ENCODE measurements at regions not wholly inside any gene's neighbourhood (a gene's known extent, or its start where the extent isn't known, plus 50 kb on each side); places are given as distances from the start of the nearest gene placed in this dataset.

DNA sequence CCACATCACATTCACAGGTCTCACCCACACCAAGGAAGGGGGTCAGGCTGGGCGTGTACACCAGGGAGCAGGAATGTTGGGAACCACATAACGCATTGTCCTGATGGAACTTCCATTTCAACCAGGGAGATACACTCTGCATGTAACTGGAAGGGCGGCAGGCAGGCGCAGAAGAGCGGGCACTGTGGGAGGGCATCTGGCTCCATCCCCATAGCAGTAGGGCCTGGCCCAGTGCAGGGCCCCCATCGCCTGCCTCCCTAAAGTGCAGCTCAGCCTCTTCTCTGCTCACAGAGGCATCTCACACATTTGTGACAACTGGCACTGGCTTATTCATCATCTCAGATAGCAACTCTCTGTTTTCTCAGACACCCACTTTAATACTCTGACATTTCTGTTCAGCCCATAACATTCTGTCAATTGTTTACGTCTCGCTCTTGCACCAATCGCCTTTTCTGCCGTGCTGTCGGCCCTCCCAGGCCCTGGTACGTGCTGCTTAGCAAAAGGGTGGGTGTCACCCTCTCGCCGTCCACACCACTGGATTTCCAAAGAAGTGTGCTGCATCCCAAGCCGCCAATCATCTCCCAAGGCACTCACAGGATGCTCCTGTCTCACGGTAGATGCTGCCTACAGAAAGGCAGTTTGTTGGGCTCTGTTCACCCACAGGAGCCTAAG, 353.3 kb upstream of the ZNF507 start:
- H3K9me3 ChIP-seq (ENCODE audit: control insufficient read depth, low read depth, low read length): peaks cover 6% of the 10 kb centered on the region
- no peak overlapping the region for H2AFZ ChIP-seq (ENCODE audit: control insufficient read depth, low read length)
- no peaks in the 10 kb centered on the region for H4K20me1 ChIP-seq (ENCODE audit: control insufficient read depth, extremely low read depth, insufficient read depth, low read length)
- no peaks in the 10 kb centered on the region for H3K4me1 ChIP-seq (ENCODE audit: control insufficient read depth, extremely low read depth, insufficient read depth, low read length)
- H3K4me2 ChIP-seq (ENCODE audit: control insufficient read depth, extremely low read depth, insufficient read depth, low read depth, low read length): no peak overlapping the region
- DNase-seq (ENCODE audit: low read depth, low spot score) (no peak), FAIRE-seq (no peak)
- no peak overlapping the region for H3K27ac ChIP-seq (ENCODE audit: control insufficient read depth, insufficient read depth, low read length)
- H3K9me1 ChIP-seq (ENCODE audit: control insufficient read depth, extremely low read depth, insufficient read depth, low read length): no peaks in the 10 kb centered on the region
- TF ChIP-seq EZH2 (IDR thresholded peaks at IDR 0.05; ENCODE audit: low read length): no peak
- TF ChIP-seq, protein P1, sequence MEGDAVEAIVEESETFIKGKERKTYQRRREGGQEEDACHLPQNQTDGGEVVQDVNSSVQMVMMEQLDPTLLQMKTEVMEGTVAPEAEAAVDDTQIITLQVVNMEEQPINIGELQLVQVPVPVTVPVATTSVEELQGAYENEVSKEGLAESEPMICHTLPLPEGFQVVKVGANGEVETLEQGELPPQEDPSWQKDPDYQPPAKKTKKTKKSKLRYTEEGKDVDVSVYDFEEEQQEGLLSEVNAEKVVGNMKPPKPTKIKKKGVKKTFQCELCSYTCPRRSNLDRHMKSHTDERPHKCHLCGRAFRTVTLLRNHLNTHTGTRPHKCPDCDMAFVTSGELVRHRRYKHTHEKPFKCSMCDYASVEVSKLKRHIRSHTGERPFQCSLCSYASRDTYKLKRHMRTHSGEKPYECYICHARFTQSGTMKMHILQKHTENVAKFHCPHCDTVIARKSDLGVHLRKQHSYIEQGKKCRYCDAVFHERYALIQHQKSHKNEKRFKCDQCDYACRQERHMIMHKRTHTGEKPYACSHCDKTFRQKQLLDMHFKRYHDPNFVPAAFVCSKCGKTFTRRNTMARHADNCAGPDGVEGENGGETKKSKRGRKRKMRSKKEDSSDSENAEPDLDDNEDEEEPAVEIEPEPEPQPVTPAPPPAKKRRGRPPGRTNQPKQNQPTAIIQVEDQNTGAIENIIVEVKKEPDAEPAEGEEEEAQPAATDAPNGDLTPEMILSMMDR (optimal IDR thresholded peaks at IDR 0.05 in 1 of 3, IDR thresholded peaks at IDR 0.05 in 1 of 3, conservative IDR thresholded peaks at IDR 0.05 in 1 of 3; ENCODE audit: extremely low read depth in 1 of 3, insufficient read depth in 2 of 3, low read length in 3 of 3): no peak
- dilution Hi-C loops (cut with MboI; ENCODE audit: extremely low pct_ligation_motif_present, low sequenced_read_pairs): no loop called here
- H3K9ac ChIP-seq (ENCODE audit: control insufficient read depth, extremely low read depth, insufficient read depth, low read length): no peak overlapping the region
- H3K79me2 ChIP-seq (ENCODE audit: control insufficient read depth, insufficient read depth, low read length): no peaks in the 10 kb centered on the region
- H3K36me3 ChIP-seq (ENCODE audit: control insufficient read depth in 2 of 2, extremely low read depth in 1 of 2, insufficient read depth in 2 of 2, low read length in 2 of 2): no peaks in the 10 kb centered on the region
- no peak overlapping the region for H3K4me3 ChIP-seq (ENCODE audit: control insufficient read depth in 2 of 3, extremely low read depth in 1 of 3, insufficient read depth in 2 of 3, low read depth in 1 of 3, low read length in 3 of 3)
- no peaks in the 10 kb centered on the region for H3K27me3 ChIP-seq (ENCODE audit: control insufficient read depth, extremely low read depth, insufficient read depth, low read length)

DNA sequence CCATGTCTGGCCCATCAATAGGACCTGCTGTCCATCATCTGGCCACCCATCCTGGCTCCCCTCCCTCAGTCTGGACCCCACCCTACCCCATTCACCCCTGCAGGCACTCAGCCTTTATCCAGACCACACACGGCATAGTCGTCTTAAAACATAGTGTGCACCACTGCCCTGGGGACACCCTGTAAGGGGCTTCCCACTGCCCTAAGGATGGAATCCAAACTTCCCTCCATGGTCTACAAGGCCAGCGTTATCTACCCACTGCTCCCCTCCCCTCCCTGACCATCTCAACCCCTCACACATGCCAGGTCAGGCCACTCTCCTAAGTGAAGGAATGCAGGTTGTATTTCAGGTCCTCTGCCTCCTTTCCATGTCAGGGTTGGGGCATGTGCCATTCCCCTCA, 352.7 kb upstream of the ZNF507 start:
- Histone ChIP-seq H3K9me3 (ENCODE audit: control insufficient read depth, low read depth, low read length) (peaks cover 3% of the 10 kb centered on the region), H3K27me3 (ENCODE audit: control insufficient read depth, extremely low read depth, insufficient read depth, low read length) (no peaks in the 10 kb centered on the region), H3K9ac (ENCODE audit: control insufficient read depth, extremely low read depth, insufficient read depth, low read length) (no peak overlapping the region), H3K9me1 (ENCODE audit: control insufficient read depth, extremely low read depth, insufficient read depth, low read length) (no peaks in the 10 kb centered on the region), H4K20me1 (ENCODE audit: control insufficient read depth, extremely low read depth, insufficient read depth, low read length) (no peaks in the 10 kb centered on the region), H3K4me1 (ENCODE audit: control insufficient read depth, extremely low read depth, insufficient read depth, low read length) (no peaks in the 10 kb centered on the region), H3K79me2 (ENCODE audit: control insufficient read depth, insufficient read depth, low read length) (no peaks in the 10 kb centered on the region), H3K4me3 (ENCODE audit: control insufficient read depth in 2 of 3, extremely low read depth in 1 of 3, insufficient read depth in 2 of 3, low read depth in 1 of 3, low read length in 3 of 3) (no peak overlapping the region), H3K4me2 (ENCODE audit: control insufficient read depth, extremely low read depth, insufficient read depth, low read depth, low read length) (no peak overlapping the region), H3K27ac (ENCODE audit: control insufficient read depth, insufficient read depth, low read length) (no peak overlapping the region), H3K36me3 (ENCODE audit: control insufficient read depth in 2 of 2, extremely low read depth in 1 of 2, insufficient read depth in 2 of 2, low read length in 2 of 2) (no peaks in the 10 kb centered on the region), H2AFZ (ENCODE audit: control insufficient read depth, low read length) (no peak overlapping the region)
- dilution Hi-C loops (cut with MboI; ENCODE audit: extremely low pct_ligation_motif_present, low sequenced_read_pairs): no loop called here
- no peak for TF ChIP-seq EZH2 (IDR thresholded peaks at IDR 0.05; ENCODE audit: low read length)
- TF ChIP-seq, protein P1 (optimal IDR thresholded peaks at IDR 0.05 in 1 of 3, IDR thresholded peaks at IDR 0.05 in 1 of 3, conservative IDR thresholded peaks at IDR 0.05 in 1 of 3; ENCODE audit: extremely low read depth in 1 of 3, insufficient read depth in 2 of 3, low read length in 3 of 3): no peak
- no peak for FAIRE-seq
- DNase-seq (ENCODE audit: low read depth, low spot score): no peak

Data from keratinocyte (primary cell).